ENCODE measurements at regions not wholly inside any gene's neighbourhood (a gene's known extent, or its start where the extent isn't known, plus 50 kb on each side); places are given as distances from the start of the nearest gene placed in this dataset.

GRCh38 chr2:2620604-2621003 is 289.5 kb upstream of the MYT1L start:
- DNase-seq (ENCODE audit: low spot score) (no peak), ATAC-seq (ENCODE audit: low read depth) (no peak)
- H3K36me3 ChIP-seq (ENCODE audit: low read depth) = no peaks in the 10 kb centered on the region
- no peaks in the 10 kb centered on the region for H3K9me3 ChIP-seq (ENCODE audit: severe bottlenecking)
- no peaks in the 10 kb centered on the region for H3K4me1 ChIP-seq (ENCODE audit: insufficient read depth, poor library complexity, severe bottlenecking)
- TF ChIP-seq CTCF (IDR thresholded peaks at IDR 0.05; ENCODE audit: poor library complexity, severe bottlenecking) = no peak
- peaks cover 4% of the 10 kb centered on the region for H3K27me3 ChIP-seq (ENCODE audit: insufficient read depth, poor library complexity, severe bottlenecking)
- no peak overlapping the region for H3K4me3 ChIP-seq (ENCODE audit: severe bottlenecking)
- no peak overlapping the region for H3K27ac ChIP-seq (ENCODE audit: poor library complexity, severe bottlenecking)

- ATAC-seq (ENCODE audit: low read depth) (no peak), DNase-seq (ENCODE audit: low spot score) (no peak)
- Histone ChIP-seq H3K36me3 (ENCODE audit: low read depth) (no peaks in the 10 kb centered on the region), H3K27ac (ENCODE audit: poor library complexity, severe bottlenecking) (no peak overlapping the region), H3K4me3 (ENCODE audit: severe bottlenecking) (no peak overlapping the region), H3K9me3 (ENCODE audit: severe bottlenecking) (no peaks in the 10 kb centered on the region), H3K27me3 (ENCODE audit: insufficient read depth, poor library complexity, severe bottlenecking) (peaks cover 4% of the 10 kb centered on the region), H3K4me1 (ENCODE audit: insufficient read depth, poor library complexity, severe bottlenecking) (no peaks in the 10 kb centered on the region)
- TF ChIP-seq CTCF (IDR thresholded peaks at IDR 0.05; ENCODE audit: poor library complexity, severe bottlenecking) = no peak
Observed at GRCh38 chr2:2619995-2620394, 288.9 kb upstream of the MYT1L start.

DNA sequence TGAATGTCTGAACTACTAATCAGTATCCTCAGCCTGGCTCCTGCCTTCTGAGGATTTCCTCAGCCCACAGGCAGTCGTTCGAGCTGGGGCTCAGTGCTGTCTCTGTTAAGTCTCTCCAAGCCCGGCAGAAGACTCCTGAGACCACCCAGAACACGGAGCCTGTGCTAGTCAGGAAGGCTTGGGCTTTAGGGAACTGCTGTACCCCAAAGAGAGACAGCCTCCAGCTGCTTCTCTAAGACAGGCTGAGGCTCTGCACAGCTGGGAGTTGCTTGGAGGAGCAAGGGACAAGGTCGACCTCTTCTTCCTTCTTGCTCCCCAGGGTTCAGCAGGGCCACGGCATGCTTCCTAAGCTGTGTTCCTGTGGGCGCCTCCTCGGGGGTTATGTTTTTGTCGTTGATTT is 283.4 kb upstream of the MYT1L start:
- no peaks in the 10 kb centered on the region for H3K9me3 ChIP-seq (ENCODE audit: severe bottlenecking)
- no peaks in the 10 kb centered on the region for H3K4me1 ChIP-seq (ENCODE audit: insufficient read depth, poor library complexity, severe bottlenecking)
- no peak overlapping the region for H3K27ac ChIP-seq (ENCODE audit: poor library complexity, severe bottlenecking)
- no peaks in the 10 kb centered on the region for H3K27me3 ChIP-seq (ENCODE audit: insufficient read depth, poor library complexity, severe bottlenecking)
- no peak for TF ChIP-seq CTCF (IDR thresholded peaks at IDR 0.05; ENCODE audit: poor library complexity, severe bottlenecking)
- DNase-seq (ENCODE audit: low spot score) (no peak), ATAC-seq (ENCODE audit: low read depth) (no peak)
- H3K4me3 ChIP-seq (ENCODE audit: severe bottlenecking) = no peak overlapping the region
- no peaks in the 10 kb centered on the region for H3K36me3 ChIP-seq (ENCODE audit: low read depth)

- Histone ChIP-seq H3K4me1 (ENCODE audit: insufficient read depth, poor library complexity, severe bottlenecking) (no peaks in the 10 kb centered on the region), H3K27ac (ENCODE audit: poor library complexity, severe bottlenecking) (no peak overlapping the region), H3K9me3 (ENCODE audit: severe bottlenecking) (no peaks in the 10 kb centered on the region), H3K4me3 (ENCODE audit: severe bottlenecking) (peak overlapping the region; percentile 27), H3K36me3 (ENCODE audit: low read depth) (no peaks in the 10 kb centered on the region), H3K27me3 (ENCODE audit: insufficient read depth, poor library complexity, severe bottlenecking) (no peaks in the 10 kb centered on the region)
- no peak for TF ChIP-seq CTCF (IDR thresholded peaks at IDR 0.05; ENCODE audit: poor library complexity, severe bottlenecking)
- peak; percentile 84 for DNase-seq (ENCODE audit: low spot score)
- ATAC-seq (ENCODE audit: low read depth) = peak; percentile 99
Observed at GRCh38 chr2:2613279-2614199, 282.5 kb upstream of the MYT1L start.

DNA sequence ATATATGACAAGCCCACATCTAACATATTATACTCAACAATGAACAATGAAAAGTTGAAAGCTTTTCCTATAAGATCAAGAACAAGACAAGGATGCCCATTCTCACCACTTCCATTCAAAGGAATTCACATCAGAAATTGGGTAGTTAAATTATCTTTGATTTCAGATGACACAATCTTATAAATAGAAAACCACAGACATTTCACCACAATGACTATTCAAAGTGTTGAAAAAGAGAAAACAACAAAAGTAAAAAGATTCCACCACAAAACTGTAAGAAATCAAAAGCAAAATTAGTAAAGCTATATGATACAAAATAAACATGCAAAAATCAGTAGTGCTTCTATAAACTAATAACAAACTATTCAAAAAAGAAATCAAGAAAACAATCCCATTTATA is 279.7 kb upstream of the MYT1L start:
- Histone ChIP-seq H3K27me3 (ENCODE audit: insufficient read depth, poor library complexity, severe bottlenecking) (no peaks in the 10 kb centered on the region), H3K27ac (ENCODE audit: poor library complexity, severe bottlenecking) (no peak overlapping the region), H3K36me3 (ENCODE audit: low read depth) (no peaks in the 10 kb centered on the region), H3K4me3 (ENCODE audit: severe bottlenecking) (no peak overlapping the region), H3K4me1 (ENCODE audit: insufficient read depth, poor library complexity, severe bottlenecking) (no peaks in the 10 kb centered on the region), H3K9me3 (ENCODE audit: severe bottlenecking) (no peaks in the 10 kb centered on the region)
- no peak for TF ChIP-seq CTCF (IDR thresholded peaks at IDR 0.05; ENCODE audit: poor library complexity, severe bottlenecking)
- DNase-seq (ENCODE audit: low spot score) = no peak
- ATAC-seq (ENCODE audit: low read depth) = no peak

Measured in RWPE2 (cell line).